Uterus (tissue), 3 donors: ENCODE measurements at regions not wholly inside any gene's neighbourhood (a gene's known extent, or its start where the extent isn't known, plus 50 kb on each side); places are given as distances from the start of the nearest gene placed in this dataset.

ENCODE experiments used
- DNase-seq, 2 donors: peaks; one replicate each; pipeline ENCODE4 v3.0.0-alpha.2; 2019 to 2020
- H3K27ac ChIP-seq, 2 donors: fragments of 200-600 bp; sonication (generic); 1 replicate in 1 of 2; 2 replicates in 1 of 2; pipeline ENCODE4 v1.5.1; 2016 to 2018
- H3K27me3 ChIP-seq, 2 donors: fragments of 200-600 bp; sonication (generic); one replicate each; pipeline ENCODE4 v1.5.1; 2018 to 2019; ENCODE audit warnings: control low read depth in 1 of 2
- H3K36me3 ChIP-seq, 2 donors: fragments of 200-600 bp; sonication (generic); one replicate each; pipeline ENCODE4 v1.5.1; 2019; ENCODE audit warnings: control low read depth in 1 of 2
- H3K4me1 ChIP-seq, 2 donors: fragments of 200-600 bp; sonication (generic); one replicate each; pipeline ENCODE4 v1.5.1; 2018 to 2019; ENCODE audit warnings: control low read depth in 1 of 2
- H3K4me3 ChIP-seq, 2 donors: fragments of 200-600 bp; sonication (generic); 1 replicate in 1 of 2; 2 replicates in 1 of 2; pipeline ENCODE4 v1.5.1; 2018 to 2019; ENCODE audit warnings: mild to moderate bottlenecking in 1 of 2
- H3K9me3 ChIP-seq, 2 donors: fragments of 200-600 bp; sonication (generic); one replicate each; pipeline ENCODE4 v1.5.1; 2019; ENCODE audit warnings: control low read depth in 1 of 2
- CTCF ChIP-seq, 4 experiments: fragments of 200-600 bp in 2 of 4; fragments of 450-650 bp in 2 of 4; sonication (generic) in 2 of 4; IDR thresholded peaks; one replicate each; pipeline ENCODE4 v1.5.1; 2016 to 2019; ENCODE audit warnings: antibody characterized with exemption in 4 of 4, mild to moderate bottlenecking in 2 of 4, moderate library complexity in 1 of 4
- POLR2A ChIP-seq, 2 donors: fragments of 450-650 bp; IDR thresholded peaks; one replicate each; pipeline ENCODE4 v1.6.1; 2016; ENCODE audit warnings: antibody characterized with exemption in 2 of 2, mild to moderate bottlenecking in 1 of 2, moderate library complexity in 1 of 2
- intact Hi-C: fragments of 100-400 bp; cut with DNase I; formaldehyde crosslinking; loops from one replicate; pipeline ENCODE4 v1.15.1; 2023; ENCODE audit warnings: low total_unique reads
- donor health status: DM: yes; HTN: yes; CAD: no.

- Histone ChIP-seq H3K36me3 (no peaks in the 10 kb centered on the region), H3K4me1 (no peaks in the 10 kb centered on the region), H3K27ac (no peak overlapping the region), H3K27me3 (no peaks in the 10 kb centered on the region), H3K4me3 (no peak overlapping the region), H3K9me3 (no peaks in the 10 kb centered on the region)
- no peak for TF ChIP-seq CTCF (IDR thresholded peaks at IDR 0.05)
- no peak for TF ChIP-seq POLR2A (IDR thresholded peaks at IDR 0.05)
- intact Hi-C loops: no loop called here
- no peak for DNase-seq
Observed at GRCh38 chr13:102933122-102933521, 87.3 kb downstream of the ERCC5 start.

GRCh38 chr13:102932331-102932730 is 86.5 kb downstream of the ERCC5 start:
- no peak for DNase-seq
- Histone ChIP-seq H3K4me1 (no peaks in the 10 kb centered on the region), H3K36me3 (no peaks in the 10 kb centered on the region), H3K27ac (no peak overlapping the region), H3K4me3 (no peak overlapping the region), H3K27me3 (no peaks in the 10 kb centered on the region), H3K9me3 (no peaks in the 10 kb centered on the region)
- intact Hi-C loops: no loop called here
- no peak for TF ChIP-seq POLR2A (IDR thresholded peaks at IDR 0.05)
- TF ChIP-seq CTCF (IDR thresholded peaks at IDR 0.05): no peak

- no peaks in the 10 kb centered on the region for H3K27me3 ChIP-seq
- no peak overlapping the region for H3K27ac ChIP-seq
- intact Hi-C loops: no loop called here
- no peaks in the 10 kb centered on the region for H3K9me3 ChIP-seq
- H3K36me3 ChIP-seq: no peaks in the 10 kb centered on the region
- no peaks in the 10 kb centered on the region for H3K4me1 ChIP-seq
- no peak overlapping the region for H3K4me3 ChIP-seq
- no peak for DNase-seq
- TF ChIP-seq CTCF (IDR thresholded peaks at IDR 0.05): no peak
- no peak for TF ChIP-seq POLR2A (IDR thresholded peaks at IDR 0.05)
Observed at GRCh38 chr13:102930566-102930965, 84.7 kb downstream of the ERCC5 start.

GRCh38 chr13:102928941-102929675 is 83.3 kb downstream of the ERCC5 start:
- no peak for DNase-seq
- H3K27me3 ChIP-seq: no peaks in the 10 kb centered on the region
- H3K4me1 ChIP-seq: no peaks in the 10 kb centered on the region
- H3K36me3 ChIP-seq: no peaks in the 10 kb centered on the region
- H3K27ac ChIP-seq: no peak overlapping the region
- no peak for TF ChIP-seq CTCF (IDR thresholded peaks at IDR 0.05)
- TF ChIP-seq POLR2A (IDR thresholded peaks at IDR 0.05): no peak
- H3K4me3 ChIP-seq: no peak overlapping the region
- H3K9me3 ChIP-seq: no peaks in the 10 kb centered on the region
- intact Hi-C loops: no loop called here
